Peyer's patch (tissue), 4 donors: ENCODE measurements at regions not wholly inside any gene's neighbourhood (a gene's known extent, or its start where the extent isn't known, plus 50 kb on each side); places are given as distances from the start of the nearest gene placed in this dataset.

Source experiments
- POLR2A ChIP-seq, 2 donors: fragments of 450-650 bp; IDR thresholded peaks; one replicate each; pipeline ENCODE4 v1.5.1; 2017; ENCODE audit warnings: antibody characterized with exemption in 2 of 2, mild to moderate bottlenecking in 2 of 2, moderate library complexity in 2 of 2
- TF ChIP-seq, protein P1 (sequence below), 6 experiments: fragments of 450-650 bp in 4 of 6; fragments of 200-600 bp in 2 of 6; sonication (generic) in 1 of 6; IDR thresholded peaks; one replicate each; pipeline ENCODE4 v1.5.1; 2017 to 2019; ENCODE audit warnings: antibody characterized with exemption in 6 of 6, mild to moderate bottlenecking in 3 of 6, moderate library complexity in 1 of 6

DNA sequence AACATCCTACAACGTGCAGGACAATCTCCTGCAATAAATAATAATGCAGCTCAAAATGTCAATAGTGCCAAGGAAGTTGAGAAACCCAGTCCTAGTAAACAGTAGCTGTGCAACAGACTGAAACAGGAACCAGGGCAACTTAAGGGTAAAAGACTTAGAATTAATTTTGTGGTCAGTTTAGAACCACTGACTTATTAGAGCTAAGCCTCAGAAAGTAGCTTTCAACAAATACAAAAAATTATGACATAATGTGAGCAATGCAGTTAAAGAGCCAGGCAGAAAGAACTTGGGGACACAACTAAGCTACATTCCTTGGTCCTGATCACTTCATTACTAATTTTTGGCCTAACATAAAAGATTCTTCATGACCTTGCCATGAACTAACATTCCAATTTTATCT is 195.4 kb downstream of the MACC1 start:
- TF ChIP-seq, protein P1, sequence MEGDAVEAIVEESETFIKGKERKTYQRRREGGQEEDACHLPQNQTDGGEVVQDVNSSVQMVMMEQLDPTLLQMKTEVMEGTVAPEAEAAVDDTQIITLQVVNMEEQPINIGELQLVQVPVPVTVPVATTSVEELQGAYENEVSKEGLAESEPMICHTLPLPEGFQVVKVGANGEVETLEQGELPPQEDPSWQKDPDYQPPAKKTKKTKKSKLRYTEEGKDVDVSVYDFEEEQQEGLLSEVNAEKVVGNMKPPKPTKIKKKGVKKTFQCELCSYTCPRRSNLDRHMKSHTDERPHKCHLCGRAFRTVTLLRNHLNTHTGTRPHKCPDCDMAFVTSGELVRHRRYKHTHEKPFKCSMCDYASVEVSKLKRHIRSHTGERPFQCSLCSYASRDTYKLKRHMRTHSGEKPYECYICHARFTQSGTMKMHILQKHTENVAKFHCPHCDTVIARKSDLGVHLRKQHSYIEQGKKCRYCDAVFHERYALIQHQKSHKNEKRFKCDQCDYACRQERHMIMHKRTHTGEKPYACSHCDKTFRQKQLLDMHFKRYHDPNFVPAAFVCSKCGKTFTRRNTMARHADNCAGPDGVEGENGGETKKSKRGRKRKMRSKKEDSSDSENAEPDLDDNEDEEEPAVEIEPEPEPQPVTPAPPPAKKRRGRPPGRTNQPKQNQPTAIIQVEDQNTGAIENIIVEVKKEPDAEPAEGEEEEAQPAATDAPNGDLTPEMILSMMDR (IDR thresholded peaks at IDR 0.05) = no peak
- no peak for TF ChIP-seq POLR2A (IDR thresholded peaks at IDR 0.05)
